Ascending aorta (tissue), 2 donors: ENCODE measurements at regions not wholly inside any gene's neighbourhood (a gene's known extent, or its start where the extent isn't known, plus 50 kb on each side); places are given as distances from the start of the nearest gene placed in this dataset.

Experiments
- DNase-seq, 2 donors: peaks; one replicate each; pipeline ENCODE4 v3.0.0-alpha.2; 2019; ENCODE audit warnings: low spot score in 2 of 2
- H3K27ac ChIP-seq, 2 donors: fragments of 200-600 bp; sonication (generic); one replicate each; pipeline ENCODE4 v1.5.1; 2016 to 2017; ENCODE audit warnings: mild to moderate bottlenecking in 1 of 2
- H3K27me3 ChIP-seq: fragments of 200-600 bp; sonication (generic); one replicate; pipeline ENCODE4 v1.5.1; 2017
- H3K36me3 ChIP-seq, 2 donors: fragments of 200-600 bp; sonication (generic); one replicate each; pipeline ENCODE4 v1.5.1; 2016
- H3K4me1 ChIP-seq, 2 donors: fragments of 200-600 bp; sonication (generic); one replicate each; pipeline ENCODE4 v1.5.1; 2016 to 2017; ENCODE audit warnings: mild to moderate bottlenecking in 1 of 2
- H3K4me3 ChIP-seq, 2 donors: fragments of 200-600 bp; sonication (generic); one replicate each; pipeline ENCODE4 v1.5.1; 2016 to 2017; ENCODE audit warnings: mild to moderate bottlenecking in 1 of 2
- H3K9me3 ChIP-seq, 2 donors: fragments of 200-600 bp; sonication (generic); one replicate each; pipeline ENCODE4 v1.5.1; 2016
- intact Hi-C: fragments of 100-400 bp; cut with DNase I; formaldehyde crosslinking; loops from one replicate; pipeline ENCODE4 v1.15.1; 2023
- TF ChIP-seq, protein P1 (sequence below), 3 experiments: fragments of 200-600 bp in 2 of 3; fragments of 450-650 bp in 1 of 3; sonication (generic) in 2 of 3; IDR thresholded peaks; one replicate each; pipeline ENCODE4 v1.5.1; 2016 to 2019; ENCODE audit warnings: antibody characterized with exemption in 3 of 3, mild to moderate bottlenecking in 1 of 3, moderate library complexity in 1 of 3

- Histone ChIP-seq H3K36me3 (no peaks in the 10 kb centered on the region), H3K9me3 (no peaks in the 10 kb centered on the region), H3K4me1 (peaks cover 0 to 2% of the 10 kb centered on the region in 2 donors), H3K4me3 (no peak overlapping the region), H3K27ac (no peak overlapping the region), H3K27me3 (no peaks in the 10 kb centered on the region)
- DNase-seq = no peak
- TF ChIP-seq, protein P1, sequence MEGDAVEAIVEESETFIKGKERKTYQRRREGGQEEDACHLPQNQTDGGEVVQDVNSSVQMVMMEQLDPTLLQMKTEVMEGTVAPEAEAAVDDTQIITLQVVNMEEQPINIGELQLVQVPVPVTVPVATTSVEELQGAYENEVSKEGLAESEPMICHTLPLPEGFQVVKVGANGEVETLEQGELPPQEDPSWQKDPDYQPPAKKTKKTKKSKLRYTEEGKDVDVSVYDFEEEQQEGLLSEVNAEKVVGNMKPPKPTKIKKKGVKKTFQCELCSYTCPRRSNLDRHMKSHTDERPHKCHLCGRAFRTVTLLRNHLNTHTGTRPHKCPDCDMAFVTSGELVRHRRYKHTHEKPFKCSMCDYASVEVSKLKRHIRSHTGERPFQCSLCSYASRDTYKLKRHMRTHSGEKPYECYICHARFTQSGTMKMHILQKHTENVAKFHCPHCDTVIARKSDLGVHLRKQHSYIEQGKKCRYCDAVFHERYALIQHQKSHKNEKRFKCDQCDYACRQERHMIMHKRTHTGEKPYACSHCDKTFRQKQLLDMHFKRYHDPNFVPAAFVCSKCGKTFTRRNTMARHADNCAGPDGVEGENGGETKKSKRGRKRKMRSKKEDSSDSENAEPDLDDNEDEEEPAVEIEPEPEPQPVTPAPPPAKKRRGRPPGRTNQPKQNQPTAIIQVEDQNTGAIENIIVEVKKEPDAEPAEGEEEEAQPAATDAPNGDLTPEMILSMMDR (IDR thresholded peaks at IDR 0.05) = no peak
- intact Hi-C loops = no loop called here
Measured at GRCh38 chr2:226640501-226640900, 159.1 kb downstream of the IRS1 start.

DNA sequence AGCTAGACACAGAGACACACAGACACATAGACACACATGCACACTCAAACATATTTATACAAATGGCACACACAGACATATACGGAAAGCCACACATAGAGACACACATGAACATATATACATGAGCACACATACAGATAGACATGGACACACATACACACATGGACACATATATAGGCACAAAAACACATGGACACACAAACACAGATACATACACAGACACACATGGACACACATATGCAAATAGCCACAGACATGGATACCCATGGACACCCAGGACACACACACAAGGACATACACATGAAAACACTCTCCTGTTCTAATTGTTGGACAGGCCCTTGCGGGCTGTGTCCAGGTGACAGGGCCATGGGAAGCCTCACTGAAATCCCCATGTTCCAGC, 160.1 kb downstream of the IRS1 start:
- H3K9me3 ChIP-seq = no peaks in the 10 kb centered on the region
- H3K27me3 ChIP-seq = no peaks in the 10 kb centered on the region
- no peaks in the 10 kb centered on the region for H3K4me1 ChIP-seq
- H3K36me3 ChIP-seq = no peaks in the 10 kb centered on the region
- DNase-seq = no peak
- H3K4me3 ChIP-seq = no peak overlapping the region
- intact Hi-C loops = no loop called here
- H3K27ac ChIP-seq = no peak overlapping the region
- TF ChIP-seq, protein P1 (IDR thresholded peaks at IDR 0.05) = no peak

DNA sequence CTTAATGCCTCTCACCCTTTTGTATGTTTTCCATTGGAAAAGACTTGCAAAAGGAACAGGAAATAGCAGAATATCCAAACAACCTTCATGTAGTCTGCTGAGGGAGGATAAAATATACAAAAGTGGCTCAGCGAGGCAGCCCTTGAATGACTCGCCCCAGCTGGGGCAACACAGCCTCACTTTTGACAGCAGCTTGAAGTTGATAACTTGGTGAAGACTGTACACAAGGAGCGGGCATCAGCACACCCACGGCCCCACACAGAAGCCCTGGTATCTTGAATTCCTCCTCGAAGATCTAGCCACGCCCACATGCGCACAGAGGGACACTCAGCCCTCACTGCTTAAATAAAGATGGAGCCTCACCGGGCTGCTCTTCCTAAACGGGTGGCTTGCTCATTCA, 161.0 kb downstream of the IRS1 start:
- Histone ChIP-seq H3K4me3 (no peak overlapping the region), H3K4me1 (no peaks in the 10 kb centered on the region), H3K27ac (no peak overlapping the region), H3K36me3 (no peaks in the 10 kb centered on the region), H3K9me3 (no peaks in the 10 kb centered on the region), H3K27me3 (no peaks in the 10 kb centered on the region)
- intact Hi-C loops = no loop called here
- DNase-seq = no peak
- TF ChIP-seq, protein P1 (IDR thresholded peaks at IDR 0.05) = no peak

DNA sequence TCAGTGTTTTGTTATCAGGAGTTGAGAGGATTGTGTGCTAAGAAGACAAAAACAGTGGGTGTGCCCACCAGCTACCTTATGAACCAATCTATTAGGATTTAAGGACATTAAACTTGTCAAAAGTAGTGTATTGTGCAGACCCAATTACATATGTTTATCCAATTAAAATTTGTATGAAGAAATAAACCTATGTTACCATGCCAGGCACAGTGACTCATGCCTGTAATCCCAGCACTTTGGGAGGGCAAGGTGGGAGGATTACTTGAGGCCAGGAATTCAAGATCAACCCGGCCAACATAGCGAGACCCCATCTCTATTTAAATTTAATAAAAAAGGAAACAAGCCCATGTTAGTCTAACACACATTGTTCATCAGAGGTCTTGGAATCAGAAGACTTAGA, 162.2 kb downstream of the IRS1 start:
- DNase-seq = no peak
- H3K9me3 ChIP-seq = no peaks in the 10 kb centered on the region
- no peaks in the 10 kb centered on the region for H3K4me1 ChIP-seq
- no peaks in the 10 kb centered on the region for H3K27me3 ChIP-seq
- TF ChIP-seq, protein P1 (IDR thresholded peaks at IDR 0.05) = no peak
- H3K27ac ChIP-seq = no peak overlapping the region
- H3K4me3 ChIP-seq = no peak overlapping the region
- intact Hi-C loops = no loop called here
- no peaks in the 10 kb centered on the region for H3K36me3 ChIP-seq

DNA sequence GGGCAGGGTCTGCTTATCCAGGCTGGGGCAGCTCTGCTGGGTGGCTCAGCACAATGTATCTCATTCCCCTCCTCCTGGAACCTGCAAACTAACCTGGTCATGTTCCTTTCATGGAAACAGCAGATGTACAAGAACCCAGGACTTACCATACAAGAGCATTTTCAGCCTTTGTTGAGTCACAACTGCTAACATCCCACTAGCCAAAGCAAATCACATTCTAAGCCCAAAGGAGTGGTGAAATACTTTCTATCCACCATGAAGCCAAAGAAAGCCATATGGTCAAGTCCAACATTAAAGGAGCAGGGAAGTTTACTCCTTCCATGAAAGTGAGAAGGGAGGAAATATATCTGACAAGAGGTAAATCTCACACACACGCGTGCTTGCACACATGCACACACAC, 163.0 kb downstream of the IRS1 start:
- DNase-seq = no peak
- no peak overlapping the region for H3K4me3 ChIP-seq
- no peaks in the 10 kb centered on the region for H3K36me3 ChIP-seq
- H3K9me3 ChIP-seq = no peaks in the 10 kb centered on the region
- no peaks in the 10 kb centered on the region for H3K4me1 ChIP-seq
- TF ChIP-seq, protein P1 (IDR thresholded peaks at IDR 0.05) = no peak
- H3K27me3 ChIP-seq = no peaks in the 10 kb centered on the region
- intact Hi-C loops = no loop called here
- no peak overlapping the region for H3K27ac ChIP-seq

GRCh38 chr2:226634943-226635604, 164.5 kb downstream of the IRS1 start:
- Histone ChIP-seq H3K27ac (no peak overlapping the region), H3K9me3 (no peaks in the 10 kb centered on the region), H3K4me3 (no peak overlapping the region), H3K4me1 (no peaks in the 10 kb centered on the region), H3K36me3 (no peaks in the 10 kb centered on the region), H3K27me3 (no peaks in the 10 kb centered on the region)
- no peak for DNase-seq
- intact Hi-C loops = no loop called here
- TF ChIP-seq, protein P1 (IDR thresholded peaks at IDR 0.05) = no peak
